Heart left ventricle (tissue), 16 donors: ENCODE measurements at regions not wholly inside any gene's neighbourhood (a gene's known extent, or its start where the extent isn't known, plus 50 kb on each side); places are given as distances from the start of the nearest gene placed in this dataset.

ENCODE experiments used
- ATAC-seq, 4 donors: fragments of 200-7000 bp; cut with Tn5 transposase; one replicate each; pipeline ENCODE4 v1.9.1; 2020 to 2022; ENCODE audit warnings: moderate library complexity in 4 of 4, mild to moderate bottlenecking in 3 of 4, moderate number of reproducible peaks in 1 of 4
- DNase-seq, 5 donors: peaks; one replicate each; pipeline ENCODE4 v3.0.0-alpha.2; 2020
- H3K27ac ChIP-seq, 12 donors: fragments of 200-600 bp; sonication (generic) in 4 of 12; one replicate each; pipeline versions ENCODE4 v1.5.0 to v1.8.0; 2016 to 2022; ENCODE audit warnings: mild to moderate bottlenecking in 2 of 12
- H3K27me3 ChIP-seq, 9 donors: fragments of 200-600 bp; sonication (generic) in 2 of 9; one replicate each; pipeline versions ENCODE4 v1.5.1 to v1.8.0; 2016 to 2022; ENCODE audit warnings: mild to moderate bottlenecking in 3 of 9
- H3K36me3 ChIP-seq, 9 donors: fragments of 200-600 bp; sonication (generic) in 2 of 9; one replicate each; pipeline versions ENCODE4 v1.5.0 to v1.8.0; 2018 to 2022; ENCODE audit warnings: mild to moderate bottlenecking in 2 of 9
- H3K4me1 ChIP-seq, 12 donors: fragments of 200-600 bp; sonication (generic) in 4 of 12; one replicate each; pipeline versions ENCODE4 v1.5.0 to v1.8.0; 2016 to 2022; ENCODE audit warnings: mild to moderate bottlenecking in 3 of 12
- H3K4me3 ChIP-seq, 12 donors: fragments of 200-600 bp; sonication (generic) in 4 of 12; one replicate each; pipeline versions ENCODE4 v1.5.0 to v1.8.0; 2017 to 2022; ENCODE audit warnings: mild to moderate bottlenecking in 9 of 12, moderate library complexity in 4 of 12
- H3K9me3 ChIP-seq, 12 donors: fragments of 200-600 bp; sonication (generic) in 4 of 12; one replicate each; pipeline versions ENCODE4 v1.5.0 to v1.8.0; 2016 to 2022; ENCODE audit warnings: mild to moderate bottlenecking in 1 of 12
- POLR2A ChIP-seq, 2 donors: fragments of 450-650 bp; IDR thresholded peaks; one replicate each; pipeline ENCODE4 v1.6.1; 2017; ENCODE audit warnings: antibody characterized with exemption in 2 of 2, mild to moderate bottlenecking in 2 of 2, moderate library complexity in 2 of 2
- WGBS, 4 donors: extraction: QIAGEN DNeasy Blood & Tissue Kit in 2 of 4; methylation state at CpG; one replicate each; pipeline versions ENCODE4 v1.1.5 to v1.1.7; 2013 to 2018; 5-methylcytosine and 5-hydroxymethylcytosine counted together
- intact Hi-C, 10 donors: fragments of 100-400 bp; cut with DNase I; formaldehyde crosslinking; loops; one replicate each; pipeline versions ENCODE4 v1.11.1 to v1.14.2; 2022
- TF ChIP-seq, protein P1 (sequence below), 12 donors: fragments of 200-600 bp; sonication (generic) in 4 of 12; IDR thresholded peaks; one replicate each; pipeline versions ENCODE4 v1.5.0 to v1.8.0; 2018 to 2022; ENCODE audit warnings: antibody characterized with exemption in 12 of 12, mild to moderate bottlenecking in 5 of 12
- donor health status: ischemic (EF 13 %, LVEDD 7.1; RV severe dilation, severe dysfunction).
- donor health status: healthy with polysubstance abuse.
- donor health status: DM: no; HTN: yes; CAD: no.
- donor health status: DM: no; HTN: no; CAD: no.
- donor health status: ischemic (EF 25% LVEDD 6.9; RV normal size, moderate dysfunction).
- donor health status: ischemic (EF 25% LVEDD 5.7; RV mildly dilated, moderate dysfunction).
- donor health status: healthy.
- donor health status: DM: yes; HTN: yes; CAD: no.
- donor health status: ischemic (EF 35%, LVEDD 5.7; RV mildly dilated, moderate dysfunction).
- donor health status: nonischemic (EF 11% LVEDD 7.7; RV severe dilation, severe dysfunction).
- donor health status: DM: yes; HTN: yes; CAD: no.
- donor health status: PGD.
- donor health status: ischemic (EF 29% LVEDD 5.4; RV normal size, mild dysfunction).
- donor health status: nonischemic (EF 23%, LVEDD 6.1; RV moderate dilation, normal function).

DNA sequence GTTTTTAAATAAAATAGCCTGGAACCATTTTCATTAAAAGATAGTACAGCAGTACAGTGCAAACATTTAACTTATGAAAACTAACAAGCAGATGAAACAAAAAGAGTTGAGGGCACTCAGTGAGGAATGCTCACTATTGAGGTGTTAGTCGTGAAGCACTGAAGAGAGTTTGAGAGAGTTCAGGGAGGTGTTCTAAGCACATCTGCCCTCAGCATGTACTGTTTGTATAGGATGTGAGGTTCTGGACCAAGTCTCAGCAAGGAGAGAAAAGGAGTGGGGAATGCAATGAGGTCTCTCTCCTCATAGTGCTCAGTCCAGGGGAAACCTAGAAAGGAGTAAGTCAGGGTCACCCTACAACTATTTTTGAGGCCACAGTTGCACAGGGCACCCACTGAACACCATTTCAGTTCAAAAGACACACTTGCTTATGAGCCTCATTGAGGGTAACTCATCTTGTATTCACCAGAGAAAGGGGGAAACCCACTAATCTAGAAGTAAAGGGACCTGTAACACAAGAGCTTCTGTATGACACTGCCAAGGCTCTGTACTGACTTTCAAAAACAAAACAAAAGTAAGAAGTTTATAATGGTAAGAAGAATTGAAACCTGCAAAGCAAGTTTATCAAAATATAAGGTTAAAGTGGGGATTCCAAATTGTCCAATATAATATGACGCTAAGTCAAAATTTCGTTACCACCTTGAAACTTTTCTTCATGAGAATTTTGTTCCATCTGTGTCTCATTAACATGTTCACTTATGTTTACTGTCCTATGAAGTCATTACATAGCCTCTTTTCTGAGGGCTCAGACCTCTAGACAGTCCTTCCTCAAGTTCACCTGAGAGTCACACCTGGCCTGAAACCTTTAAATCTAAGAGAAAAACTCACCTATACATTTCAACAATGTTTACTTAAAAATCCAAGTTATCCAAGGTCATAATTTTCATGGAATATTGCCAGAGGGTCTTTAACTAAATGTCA lies 275.3 kb downstream of the ETS1 start:
- H3K27ac ChIP-seq = no peak overlapping the region
- intact Hi-C loops = no loop called here
- no peaks in the 10 kb centered on the region for H3K27me3 ChIP-seq
- no peak overlapping the region for H3K4me3 ChIP-seq
- peaks cover 0 to 2% (median 0%) of the 10 kb centered on the region in 12 donors for H3K4me1 ChIP-seq
- H3K36me3 ChIP-seq = no peaks in the 10 kb centered on the region
- WGBS, 4 donors = 62 to 66% (median 63%) methylated on average over 3 of the region's 3 CpGs
- DNase-seq = no peak
- peaks cover 0 to 29% (median 11%) of the 10 kb centered on the region in 12 donors for H3K9me3 ChIP-seq
- TF ChIP-seq, protein P1, sequence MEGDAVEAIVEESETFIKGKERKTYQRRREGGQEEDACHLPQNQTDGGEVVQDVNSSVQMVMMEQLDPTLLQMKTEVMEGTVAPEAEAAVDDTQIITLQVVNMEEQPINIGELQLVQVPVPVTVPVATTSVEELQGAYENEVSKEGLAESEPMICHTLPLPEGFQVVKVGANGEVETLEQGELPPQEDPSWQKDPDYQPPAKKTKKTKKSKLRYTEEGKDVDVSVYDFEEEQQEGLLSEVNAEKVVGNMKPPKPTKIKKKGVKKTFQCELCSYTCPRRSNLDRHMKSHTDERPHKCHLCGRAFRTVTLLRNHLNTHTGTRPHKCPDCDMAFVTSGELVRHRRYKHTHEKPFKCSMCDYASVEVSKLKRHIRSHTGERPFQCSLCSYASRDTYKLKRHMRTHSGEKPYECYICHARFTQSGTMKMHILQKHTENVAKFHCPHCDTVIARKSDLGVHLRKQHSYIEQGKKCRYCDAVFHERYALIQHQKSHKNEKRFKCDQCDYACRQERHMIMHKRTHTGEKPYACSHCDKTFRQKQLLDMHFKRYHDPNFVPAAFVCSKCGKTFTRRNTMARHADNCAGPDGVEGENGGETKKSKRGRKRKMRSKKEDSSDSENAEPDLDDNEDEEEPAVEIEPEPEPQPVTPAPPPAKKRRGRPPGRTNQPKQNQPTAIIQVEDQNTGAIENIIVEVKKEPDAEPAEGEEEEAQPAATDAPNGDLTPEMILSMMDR (IDR thresholded peaks at IDR 0.05) = no peak
- TF ChIP-seq POLR2A (IDR thresholded peaks at IDR 0.05) = no peak
- ATAC-seq = no peak

DNA sequence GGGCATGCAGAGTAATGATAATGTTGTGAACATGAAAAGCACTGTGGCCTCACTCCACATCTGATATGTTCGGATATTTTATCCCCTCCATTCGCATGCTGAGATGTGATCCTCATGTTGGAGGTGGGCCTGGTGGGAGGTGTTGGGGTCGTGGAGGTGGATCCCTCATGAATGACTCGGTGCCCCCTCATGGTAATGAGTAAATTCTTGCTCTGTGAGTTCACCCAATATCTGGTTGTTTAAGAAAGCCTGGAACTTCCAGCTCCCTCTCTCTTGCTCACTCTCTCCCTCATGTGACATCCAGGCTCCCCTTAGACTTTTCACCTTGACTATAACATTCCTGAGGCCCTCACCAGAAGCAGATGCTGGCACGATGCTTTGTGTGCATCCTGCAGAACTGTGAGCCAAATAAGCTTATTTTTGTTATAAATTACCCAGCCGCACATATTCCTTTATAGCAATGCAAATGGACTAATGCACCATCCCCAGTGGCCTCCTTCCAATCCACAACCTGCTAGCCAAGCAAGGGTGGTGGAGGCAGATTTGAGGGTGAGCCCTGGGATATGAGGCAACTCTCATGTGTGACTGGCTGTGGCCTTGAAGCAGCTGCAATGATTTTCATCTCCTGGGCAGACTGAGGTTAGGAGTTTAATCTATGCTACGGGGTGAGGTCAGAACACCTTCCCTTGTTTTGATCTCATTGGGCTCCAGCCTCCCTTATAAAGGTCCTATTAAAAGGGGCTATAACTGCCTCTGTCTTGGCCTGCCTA lies 276.5 kb downstream of the ETS1 start:
- no peak for TF ChIP-seq POLR2A (IDR thresholded peaks at IDR 0.05)
- TF ChIP-seq, protein P1 (IDR thresholded peaks at IDR 0.05) = no peak
- Histone ChIP-seq H3K27ac (no peak overlapping the region), H3K4me1 (no peaks in the 10 kb centered on the region), H3K9me3 (peaks cover 0 to 25% (median 11%) of the 10 kb centered on the region in 12 donors), H3K27me3 (no peaks in the 10 kb centered on the region), H3K36me3 (no peaks in the 10 kb centered on the region), H3K4me3 (no peak overlapping the region)
- no peak for DNase-seq
- WGBS, 4 donors = 91 to 94% (median 93%) methylated on average over 7 of the region's 7 CpGs
- no peak for ATAC-seq
- intact Hi-C loops = no loop called here

DNA sequence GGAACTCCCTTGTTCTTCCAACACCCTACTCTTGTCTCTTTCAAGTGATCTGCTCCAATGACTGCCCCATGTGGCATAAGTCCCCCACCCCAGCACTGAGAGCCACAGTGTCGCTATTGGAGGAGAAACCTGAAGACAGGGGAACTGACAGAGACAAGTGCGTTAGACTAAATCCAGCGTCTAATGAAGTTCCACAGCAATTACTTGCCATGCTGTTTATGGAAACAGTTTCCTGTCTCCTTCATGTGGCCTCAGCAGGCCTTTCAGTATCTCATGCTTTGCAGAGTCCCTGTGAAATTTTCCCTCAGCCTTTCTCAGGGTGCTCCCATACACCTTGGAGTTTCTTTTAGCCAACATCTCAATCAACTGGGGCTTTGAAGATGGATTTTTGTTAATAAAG lies 277.4 kb downstream of the ETS1 start:
- no peak overlapping the region for H3K4me3 ChIP-seq
- peaks cover 0 to 4% (median 0%) of the 10 kb centered on the region in 12 donors for H3K4me1 ChIP-seq
- no peak overlapping the region for H3K27ac ChIP-seq
- TF ChIP-seq POLR2A (IDR thresholded peaks at IDR 0.05) = no peak
- TF ChIP-seq, protein P1 (IDR thresholded peaks at IDR 0.05) = no peak
- intact Hi-C loops = no loop called here
- 56 to 67% (median 59%) methylated on average over 3 of the region's 3 CpGs for WGBS, 4 donors
- no peaks in the 10 kb centered on the region for H3K36me3 ChIP-seq
- no peaks in the 10 kb centered on the region for H3K27me3 ChIP-seq
- DNase-seq (no peak), ATAC-seq (no peak)
- peaks cover 0 to 18% (median 9%) of the 10 kb centered on the region in 12 donors for H3K9me3 ChIP-seq

DNA sequence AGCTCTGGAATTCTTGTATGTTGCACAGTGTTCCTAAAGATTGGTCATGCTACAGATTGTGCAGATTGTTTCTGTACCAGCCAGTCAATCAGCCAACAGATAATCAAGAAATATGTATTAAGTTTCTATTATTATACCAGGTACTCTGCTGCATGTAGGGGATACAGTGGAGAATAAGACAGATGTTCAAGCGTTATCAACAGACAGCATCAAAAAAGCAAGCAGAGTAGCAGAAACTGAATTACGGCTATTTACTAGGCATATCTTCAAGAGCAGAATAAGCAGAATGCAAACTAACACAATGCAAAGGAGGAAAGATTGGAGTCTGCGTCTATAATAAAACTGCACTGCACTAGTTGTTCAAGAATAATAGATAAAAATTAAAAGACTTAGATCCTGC lies 278.6 kb downstream of the ETS1 start:
- 92 to 97% (median 97%) methylated on average over 3 of the region's 3 CpGs for WGBS, 4 donors
- no peak for DNase-seq

More for the DNA sequence above, 278.6 kb downstream of the ETS1 start:
- intact Hi-C loops = no loop called here
- Histone ChIP-seq H3K9me3 (peaks cover 0 to 6% (median 0%) of the 10 kb centered on the region in 12 donors), H3K27ac (no peak overlapping the region), H3K4me1 (peaks cover 0 to 4% (median 0%) of the 10 kb centered on the region in 12 donors), H3K27me3 (no peaks in the 10 kb centered on the region), H3K36me3 (no peaks in the 10 kb centered on the region), H3K4me3 (no peak overlapping the region)
- no peak for ATAC-seq
- TF ChIP-seq POLR2A (IDR thresholded peaks at IDR 0.05) = no peak
- TF ChIP-seq, protein P1 (IDR thresholded peaks at IDR 0.05) = no peak
